ENCODE measurements at regions not wholly inside any gene's neighbourhood (a gene's known extent, or its start where the extent isn't known, plus 50 kb on each side); places are given as distances from the start of the nearest gene placed in this dataset.

GRCh38 chr11:44488165-44488965 is 77.1 kb upstream of the CD82 start:
- Histone ChIP-seq H2AFZ (ENCODE audit: control insufficient read depth, low read depth, low read length) (no peak overlapping the region), H3K79me2 (ENCODE audit: control insufficient read depth, insufficient read depth, low read length) (no peaks in the 10 kb centered on the region), H4K20me1 (ENCODE audit: control insufficient read depth, insufficient read depth) (no peaks in the 10 kb centered on the region), H3K4me3 (no peak overlapping the region), H3K36me3 (ENCODE audit: control insufficient read depth in 2 of 2, insufficient read depth in 2 of 2, low read length in 1 of 2) (no peaks in the 10 kb centered on the region), H3K9me3 (replicated peaks; ENCODE audit: control insufficient read depth, insufficient read depth, low read length) (no peaks in the 10 kb centered on the region), H3K4me1 (ENCODE audit: control insufficient read depth, insufficient read depth, low read length) (no peaks in the 10 kb centered on the region), H3K27ac (ENCODE audit: control insufficient read depth, insufficient read depth) (no peak overlapping the region), H3K4me2 (ENCODE audit: control insufficient read depth, insufficient read depth) (no peak overlapping the region), H3K9ac (ENCODE audit: control insufficient read depth, insufficient read depth, low read length) (no peak overlapping the region), H3K27me3 (replicated peaks in 1 of 2; ENCODE audit: control insufficient read depth in 2 of 2, insufficient read depth in 2 of 2, low read length in 1 of 2) (peaks cover 0 to 3% of the 10 kb centered on the region in 2 experiments; a peak in 3 of 4 replicates)
- DNase-seq (ENCODE audit: low read depth, low spot score) (no peak), FAIRE-seq (no peak), ATAC-seq (no peak)
- POLR2A ChIA-PET = no interaction called here
- no TSS peak for BruUV-seq (replicated peaks)
- 17% methylated on average over 7 of the region's 8 CpGs for WGBS (ENCODE audit: insufficient coverage, insufficient replicate concordance, low lambda C conversion rate, missing lambda C conversion rate)
- intact Hi-C loops (cut with micrococcal nuclease; ENCODE audit: unreplicated experiment) = no loop called here
- CTCF ChIA-PET = interaction anchor here (1.4 kb wide), 1 partner anchor 35 kb away, joined by 3 read pairs; no protein-coding TSS in a partner anchor
- RAD21 ChIA-PET (ENCODE audit: unreplicated experiment) = no interaction called here
- TF ChIP-seq RCOR1 (conservative IDR thresholded peaks at IDR 0.05; ENCODE audit: low read depth, low read length) (no peak), KAT2A (conservative IDR thresholded peaks at IDR 0.05; ENCODE audit: control insufficient read depth, low read depth, low read length) (no peak), IRF3 (IDR thresholded peaks at IDR 0.05) (no peak), CREM (IDR thresholded peaks at IDR 0.05; ENCODE audit: low read depth) (no peak), RFX5 (IDR thresholded peaks at IDR 0.05; ENCODE audit: low read depth, low read length) (no peak), ZBTB40 (IDR thresholded peaks at IDR 0.05; ENCODE audit: borderline replicate concordance) (no peak)
- TF ChIP-seq, protein P1, sequence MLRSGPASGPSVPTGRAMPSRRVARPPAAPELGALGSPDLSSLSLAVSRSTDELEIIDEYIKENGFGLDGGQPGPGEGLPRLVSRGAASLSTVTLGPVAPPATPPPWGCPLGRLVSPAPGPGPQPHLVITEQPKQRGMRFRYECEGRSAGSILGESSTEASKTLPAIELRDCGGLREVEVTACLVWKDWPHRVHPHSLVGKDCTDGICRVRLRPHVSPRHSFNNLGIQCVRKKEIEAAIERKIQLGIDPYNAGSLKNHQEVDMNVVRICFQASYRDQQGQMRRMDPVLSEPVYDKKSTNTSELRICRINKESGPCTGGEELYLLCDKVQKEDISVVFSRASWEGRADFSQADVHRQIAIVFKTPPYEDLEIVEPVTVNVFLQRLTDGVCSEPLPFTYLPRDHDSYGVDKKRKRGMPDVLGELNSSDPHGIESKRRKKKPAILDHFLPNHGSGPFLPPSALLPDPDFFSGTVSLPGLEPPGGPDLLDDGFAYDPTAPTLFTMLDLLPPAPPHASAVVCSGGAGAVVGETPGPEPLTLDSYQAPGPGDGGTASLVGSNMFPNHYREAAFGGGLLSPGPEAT (IDR thresholded peaks at IDR 0.05; ENCODE audit: low read depth) = no peak
- TF ChIP-seq, protein P2, sequence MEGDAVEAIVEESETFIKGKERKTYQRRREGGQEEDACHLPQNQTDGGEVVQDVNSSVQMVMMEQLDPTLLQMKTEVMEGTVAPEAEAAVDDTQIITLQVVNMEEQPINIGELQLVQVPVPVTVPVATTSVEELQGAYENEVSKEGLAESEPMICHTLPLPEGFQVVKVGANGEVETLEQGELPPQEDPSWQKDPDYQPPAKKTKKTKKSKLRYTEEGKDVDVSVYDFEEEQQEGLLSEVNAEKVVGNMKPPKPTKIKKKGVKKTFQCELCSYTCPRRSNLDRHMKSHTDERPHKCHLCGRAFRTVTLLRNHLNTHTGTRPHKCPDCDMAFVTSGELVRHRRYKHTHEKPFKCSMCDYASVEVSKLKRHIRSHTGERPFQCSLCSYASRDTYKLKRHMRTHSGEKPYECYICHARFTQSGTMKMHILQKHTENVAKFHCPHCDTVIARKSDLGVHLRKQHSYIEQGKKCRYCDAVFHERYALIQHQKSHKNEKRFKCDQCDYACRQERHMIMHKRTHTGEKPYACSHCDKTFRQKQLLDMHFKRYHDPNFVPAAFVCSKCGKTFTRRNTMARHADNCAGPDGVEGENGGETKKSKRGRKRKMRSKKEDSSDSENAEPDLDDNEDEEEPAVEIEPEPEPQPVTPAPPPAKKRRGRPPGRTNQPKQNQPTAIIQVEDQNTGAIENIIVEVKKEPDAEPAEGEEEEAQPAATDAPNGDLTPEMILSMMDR (IDR thresholded peaks at IDR 0.05 in 2 of 3, conservative IDR thresholded peaks at IDR 0.05 in 1 of 3; ENCODE audit: control insufficient read depth in 2 of 3, extremely low read depth in 1 of 3, insufficient read depth in 1 of 3, low read depth in 3 of 3, low read length in 3 of 3) = no peak
- in situ Hi-C loops (cut with MboI) = no loop called here
- SMC1A ChIA-PET (ENCODE audit: uncharacterized antibody, unreplicated experiment) = no interaction called here

All from GM12878 (cell line).